Karpas-422 (cell line): ENCODE measurements at regions not wholly inside any gene's neighbourhood (a gene's known extent, or its start where the extent isn't known, plus 50 kb on each side); places are given as distances from the start of the nearest gene placed in this dataset.

Source experiments
- DNase-seq: peaks from one replicate; pipeline ENCODE4 v3.0.0-alpha.2; 2015
- H2AFZ ChIP-seq: fragments of 200-600 bp; sonication (generic); 2 replicates; pipeline ENCODE4 v1.6.1; 2014; ENCODE audit warnings: antibody characterized with exemption, low read length, mixed read lengths
- H3K27ac ChIP-seq: fragments of 200-600 bp; sonication (generic); 2 replicates; pipeline ENCODE4 v1.5.1; 2014; ENCODE audit warnings: mild to moderate bottlenecking, low read length, moderate library complexity
- H3K27me3 ChIP-seq: fragments of 200-600 bp; sonication (generic); 2 replicates; pipeline ENCODE4 v1.6.1; 2014; ENCODE audit warnings: low read length, mixed read lengths
- H3K36me3 ChIP-seq: fragments of 200-600 bp; sonication (generic); 2 replicates; pipeline ENCODE4 v1.6.1; 2014; ENCODE audit warnings: low read length, mixed read lengths; ENCODE audit not compliant: insufficient read depth
- H3K4me1 ChIP-seq: fragments of 200-600 bp; sonication (generic); 2 replicates; pipeline ENCODE4 v1.6.1; 2014; ENCODE audit warnings: mild to moderate bottlenecking, low read length, mixed read lengths
- H3K4me2 ChIP-seq: fragments of 200-600 bp; sonication (generic); 2 replicates; pipeline ENCODE4 v1.6.1; 2014; ENCODE audit warnings: low read length, low read depth, mild to moderate bottlenecking; ENCODE audit not compliant: poor library complexity, severe bottlenecking
- H3K4me3 ChIP-seq: fragments of 200-600 bp; sonication (generic); 2 replicates; pipeline ENCODE4 v1.5.1; 2014; ENCODE audit warnings: mild to moderate bottlenecking, antibody characterized with exemption, low read length, mixed read lengths
- H3K79me2 ChIP-seq: fragments of 200-600 bp; sonication (generic); 2 replicates; pipeline ENCODE4 v1.6.1; 2014; ENCODE audit warnings: mild to moderate bottlenecking, low read length, mixed read lengths
- H3K9ac ChIP-seq: fragments of 200-600 bp; sonication (generic); 2 replicates; pipeline ENCODE4 v1.6.0; 2014; ENCODE audit warnings: low read length
- H3K9me2 ChIP-seq: fragments of 200-600 bp; sonication (generic), shearing (Covaris generic); replicated peaks from 2 replicates; pipeline ENCODE4 v1.6.0; 2014; ENCODE audit warnings: mild to moderate bottlenecking, low read length, moderate library complexity; ENCODE audit not compliant: insufficient read depth
- H3K9me3 ChIP-seq: fragments of 300-700, 200-600 bp; sonication (generic); 2 replicates; pipeline ENCODE4 v1.6.1; 2014; ENCODE audit warnings: low read length, mixed read lengths
- H4K20me1 ChIP-seq: fragments of 200-600 bp; sonication (generic); 2 replicates; pipeline ENCODE4 v1.6.1; 2014; ENCODE audit warnings: mild to moderate bottlenecking, antibody characterized with exemption, low read length, low read depth; ENCODE audit not compliant: insufficient read depth

- Histone ChIP-seq H3K9me3 (no peaks in the 10 kb centered on the region), H3K36me3 (no peaks in the 10 kb centered on the region), H2AFZ (no peak overlapping the region), H3K4me2 (no peak overlapping the region), H3K9ac (no peak overlapping the region), H3K79me2 (no peaks in the 10 kb centered on the region), H3K4me3 (no peak overlapping the region), H4K20me1 (no peaks in the 10 kb centered on the region), H3K4me1 (no peaks in the 10 kb centered on the region), H3K9me2 (no peaks in the 10 kb centered on the region), H3K27ac (no peak overlapping the region), H3K27me3 (no peaks in the 10 kb centered on the region)
- no peak for DNase-seq
These were observed 183.2 kb downstream of the FGFR2 start for GRCh38 chr10:121415063-121415399.

DNA sequence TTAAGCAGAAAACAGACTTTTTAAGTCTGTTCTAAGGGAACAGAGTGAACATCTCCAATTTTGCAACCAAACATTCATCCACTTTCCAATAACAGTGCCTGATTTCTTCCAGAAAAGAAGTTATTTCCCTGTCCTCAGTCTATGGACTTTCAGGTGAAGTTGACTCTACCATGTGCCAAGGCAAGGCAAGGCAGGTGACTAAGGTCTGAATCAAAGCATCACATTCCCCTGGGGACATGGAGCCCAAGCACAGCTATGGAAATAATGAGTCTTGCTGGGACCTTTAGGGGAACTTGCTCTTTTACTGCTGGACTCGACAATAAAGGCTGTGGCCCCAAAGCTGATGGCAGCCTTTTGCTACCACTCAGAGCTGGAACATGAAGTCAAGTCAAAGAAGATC lies 182.2 kb downstream of the FGFR2 start:
- H3K79me2 ChIP-seq: no peaks in the 10 kb centered on the region
- H3K9me3 ChIP-seq: no peaks in the 10 kb centered on the region
- no peak overlapping the region for H3K9ac ChIP-seq
- H3K4me1 ChIP-seq: no peaks in the 10 kb centered on the region
- H4K20me1 ChIP-seq: no peaks in the 10 kb centered on the region
- no peak overlapping the region for H2AFZ ChIP-seq
- H3K4me2 ChIP-seq: no peak overlapping the region
- H3K27ac ChIP-seq: no peak overlapping the region
- H3K4me3 ChIP-seq: no peak overlapping the region
- DNase-seq: no peak
- H3K9me2 ChIP-seq: no peaks in the 10 kb centered on the region
- no peaks in the 10 kb centered on the region for H3K36me3 ChIP-seq
- H3K27me3 ChIP-seq: no peaks in the 10 kb centered on the region

- no peak for DNase-seq
- no peaks in the 10 kb centered on the region for H3K9me3 ChIP-seq
- H3K36me3 ChIP-seq: no peaks in the 10 kb centered on the region
These were observed 180.9 kb downstream of the FGFR2 start for GRCh38 chr10:121417298-121417697.

GRCh38 chr10:121418126-121418777 lies 180.0 kb downstream of the FGFR2 start:
- Histone ChIP-seq H3K4me2 (no peak overlapping the region), H3K9me3 (no peaks in the 10 kb centered on the region), H3K27me3 (no peaks in the 10 kb centered on the region), H3K4me3 (no peak overlapping the region), H2AFZ (no peak overlapping the region), H4K20me1 (no peaks in the 10 kb centered on the region), H3K9me2 (no peaks in the 10 kb centered on the region), H3K36me3 (no peaks in the 10 kb centered on the region), H3K27ac (no peak overlapping the region), H3K4me1 (no peaks in the 10 kb centered on the region), H3K79me2 (no peaks in the 10 kb centered on the region), H3K9ac (no peak overlapping the region)
- no peak for DNase-seq

More at GRCh38 chr10:121417298-121417697, 180.9 kb downstream of the FGFR2 start:
- Histone ChIP-seq H3K79me2 (no peaks in the 10 kb centered on the region), H3K4me1 (no peaks in the 10 kb centered on the region), H2AFZ (no peak overlapping the region), H4K20me1 (no peaks in the 10 kb centered on the region), H3K9me2 (no peaks in the 10 kb centered on the region), H3K4me2 (no peak overlapping the region), H3K4me3 (no peak overlapping the region), H3K9ac (no peak overlapping the region), H3K27ac (no peak overlapping the region), H3K27me3 (no peaks in the 10 kb centered on the region)

GRCh38 chr10:121420006-121420405 lies 178.2 kb downstream of the FGFR2 start:
- no peaks in the 10 kb centered on the region for H3K9me2 ChIP-seq
- H4K20me1 ChIP-seq: no peaks in the 10 kb centered on the region
- no peak overlapping the region for H3K4me2 ChIP-seq
- no peaks in the 10 kb centered on the region for H3K4me1 ChIP-seq
- no peak overlapping the region for H3K27ac ChIP-seq
- H3K9me3 ChIP-seq: no peaks in the 10 kb centered on the region
- H3K79me2 ChIP-seq: no peaks in the 10 kb centered on the region
- no peak for DNase-seq
- H3K9ac ChIP-seq: no peak overlapping the region
- no peak overlapping the region for H2AFZ ChIP-seq
- H3K36me3 ChIP-seq: no peaks in the 10 kb centered on the region
- no peak overlapping the region for H3K4me3 ChIP-seq
- no peaks in the 10 kb centered on the region for H3K27me3 ChIP-seq

DNA sequence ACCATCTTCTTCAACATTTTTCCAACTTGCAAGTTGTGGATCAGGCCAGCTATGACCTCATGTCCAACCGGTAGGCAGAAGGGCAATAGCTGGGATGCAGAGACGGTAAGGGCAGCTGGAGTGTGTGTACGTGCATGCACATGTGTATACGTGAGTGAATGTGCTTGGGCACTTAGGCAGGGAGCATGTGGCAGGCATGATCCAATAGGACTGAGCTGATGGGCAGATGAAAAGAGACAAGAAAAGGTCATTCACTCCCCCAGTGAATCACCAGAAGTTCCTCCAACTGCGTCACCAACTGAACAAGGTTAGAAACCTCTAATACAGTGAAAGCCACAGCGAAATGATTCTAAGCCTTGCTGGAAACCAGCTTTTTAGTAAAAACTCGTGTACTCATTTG lies 176.1 kb downstream of the FGFR2 start:
- H3K36me3 ChIP-seq: no peaks in the 10 kb centered on the region
- H3K27ac ChIP-seq: no peak overlapping the region
- no peaks in the 10 kb centered on the region for H4K20me1 ChIP-seq
- no peak overlapping the region for H3K4me2 ChIP-seq
- H3K4me3 ChIP-seq: no peak overlapping the region
- H3K9me3 ChIP-seq: no peaks in the 10 kb centered on the region
- no peak for DNase-seq
- H3K27me3 ChIP-seq: no peaks in the 10 kb centered on the region
- no peak overlapping the region for H2AFZ ChIP-seq
- H3K9ac ChIP-seq: no peak overlapping the region
- H3K4me1 ChIP-seq: no peaks in the 10 kb centered on the region
- H3K79me2 ChIP-seq: no peaks in the 10 kb centered on the region
- no peaks in the 10 kb centered on the region for H3K9me2 ChIP-seq

DNA sequence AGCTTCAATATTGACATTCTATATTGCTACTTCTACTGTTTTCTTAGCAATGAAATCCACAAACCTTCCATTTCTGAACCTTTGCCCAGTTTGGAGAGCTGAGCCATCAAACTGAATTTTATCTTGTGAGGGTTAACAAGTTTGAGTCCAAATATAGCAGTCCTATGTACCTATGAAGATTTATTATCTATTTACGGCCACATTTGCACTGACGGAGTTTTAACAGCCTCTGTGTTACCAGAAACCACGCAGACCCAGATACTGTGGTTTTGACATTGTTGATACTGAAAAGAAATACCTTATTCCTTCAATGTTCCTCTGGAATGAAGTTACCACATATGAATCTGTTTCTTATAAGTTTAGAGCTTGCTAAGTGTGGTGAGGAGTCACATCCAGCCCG lies 172.6 kb downstream of the FGFR2 start:
- H4K20me1 ChIP-seq: no peaks in the 10 kb centered on the region
- H3K27me3 ChIP-seq: no peaks in the 10 kb centered on the region
- H3K36me3 ChIP-seq: no peaks in the 10 kb centered on the region
- no peak overlapping the region for H3K27ac ChIP-seq
- no peaks in the 10 kb centered on the region for H3K9me3 ChIP-seq
- no peaks in the 10 kb centered on the region for H3K4me1 ChIP-seq
- no peak overlapping the region for H3K4me3 ChIP-seq
- no peak overlapping the region for H2AFZ ChIP-seq
- H3K4me2 ChIP-seq: no peak overlapping the region
- H3K79me2 ChIP-seq: no peaks in the 10 kb centered on the region
- DNase-seq: peak; percentile 9
- no peaks in the 10 kb centered on the region for H3K9me2 ChIP-seq
- H3K9ac ChIP-seq: no peak overlapping the region

DNA sequence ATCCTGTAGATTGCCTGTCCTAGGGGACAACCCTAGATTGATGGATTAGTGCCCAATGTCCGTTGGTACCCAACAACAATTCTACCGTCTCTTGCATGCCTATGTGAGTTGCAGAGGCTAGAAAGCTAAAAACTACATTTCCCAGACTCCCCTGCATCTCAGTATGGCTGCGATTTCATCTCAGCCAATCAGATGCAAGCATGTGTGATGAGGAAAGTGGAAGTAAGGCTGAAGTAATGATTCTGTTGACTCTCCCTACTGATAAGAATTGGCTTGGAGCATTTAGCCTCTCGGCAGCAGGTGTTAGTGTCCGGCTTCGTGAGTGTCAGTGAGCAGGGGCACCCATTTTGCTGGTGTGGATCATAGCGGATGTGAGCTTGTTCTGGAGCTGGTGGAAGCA lies 171.9 kb downstream of the FGFR2 start:
- no peaks in the 10 kb centered on the region for H3K27me3 ChIP-seq
- no peaks in the 10 kb centered on the region for H4K20me1 ChIP-seq
- no peaks in the 10 kb centered on the region for H3K9me3 ChIP-seq
- no peaks in the 10 kb centered on the region for H3K4me1 ChIP-seq
- no peaks in the 10 kb centered on the region for H3K9me2 ChIP-seq
- peak; percentile 77 for DNase-seq
- H3K36me3 ChIP-seq: no peaks in the 10 kb centered on the region
- H3K4me3 ChIP-seq: no peak overlapping the region
- no peak overlapping the region for H3K4me2 ChIP-seq
- H3K27ac ChIP-seq: no peak overlapping the region
- H3K9ac ChIP-seq: no peak overlapping the region
- H3K79me2 ChIP-seq: no peaks in the 10 kb centered on the region
- no peak overlapping the region for H2AFZ ChIP-seq
